Fibroblast of mammary gland (primary cell): ENCODE measurements at regions not wholly inside any gene's neighbourhood (a gene's known extent, or its start where the extent isn't known, plus 50 kb on each side); places are given as distances from the start of the nearest gene placed in this dataset.

Experiments
- DNase-seq: peaks from one replicate; pipeline ENCODE4 v3.0.0-alpha.2; 2010; ENCODE audit warnings: low read depth
- H3K4me3 ChIP-seq: 2 replicates; pipeline ENCODE4 v1.5.1; 2011; ENCODE audit warnings: low read depth, mild to moderate bottlenecking, low read length, moderate library complexity; ENCODE audit not compliant: control insufficient read depth
- TF ChIP-seq, protein P1 (sequence below): conservative IDR thresholded peaks from 2 replicates; pipeline ENCODE4 v1.5.1; 2011; ENCODE audit warnings: low read depth, low read length, inconsistent platforms; ENCODE audit not compliant: control insufficient read depth, insufficient read depth

DNA sequence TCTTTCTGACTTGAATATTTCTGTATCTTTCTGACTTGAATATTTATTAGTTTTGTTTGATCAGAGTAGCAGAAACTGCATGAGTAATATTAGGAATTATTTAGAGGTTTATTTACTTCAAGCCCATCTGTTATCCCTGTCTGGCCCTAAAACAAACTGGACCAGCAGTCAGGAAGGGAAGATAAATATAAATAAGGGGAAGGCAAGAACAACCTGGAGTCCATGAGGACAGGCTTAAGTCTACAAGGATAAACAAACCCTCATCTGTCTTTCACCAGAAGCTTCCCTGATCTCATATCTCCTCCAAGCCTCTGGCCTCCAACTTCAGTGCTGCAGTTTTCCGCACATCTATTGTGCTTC is 524.9 kb downstream of the CENPC start:
- no peak for DNase-seq
- no peak overlapping the region for H3K4me3 ChIP-seq
- TF ChIP-seq, protein P1, sequence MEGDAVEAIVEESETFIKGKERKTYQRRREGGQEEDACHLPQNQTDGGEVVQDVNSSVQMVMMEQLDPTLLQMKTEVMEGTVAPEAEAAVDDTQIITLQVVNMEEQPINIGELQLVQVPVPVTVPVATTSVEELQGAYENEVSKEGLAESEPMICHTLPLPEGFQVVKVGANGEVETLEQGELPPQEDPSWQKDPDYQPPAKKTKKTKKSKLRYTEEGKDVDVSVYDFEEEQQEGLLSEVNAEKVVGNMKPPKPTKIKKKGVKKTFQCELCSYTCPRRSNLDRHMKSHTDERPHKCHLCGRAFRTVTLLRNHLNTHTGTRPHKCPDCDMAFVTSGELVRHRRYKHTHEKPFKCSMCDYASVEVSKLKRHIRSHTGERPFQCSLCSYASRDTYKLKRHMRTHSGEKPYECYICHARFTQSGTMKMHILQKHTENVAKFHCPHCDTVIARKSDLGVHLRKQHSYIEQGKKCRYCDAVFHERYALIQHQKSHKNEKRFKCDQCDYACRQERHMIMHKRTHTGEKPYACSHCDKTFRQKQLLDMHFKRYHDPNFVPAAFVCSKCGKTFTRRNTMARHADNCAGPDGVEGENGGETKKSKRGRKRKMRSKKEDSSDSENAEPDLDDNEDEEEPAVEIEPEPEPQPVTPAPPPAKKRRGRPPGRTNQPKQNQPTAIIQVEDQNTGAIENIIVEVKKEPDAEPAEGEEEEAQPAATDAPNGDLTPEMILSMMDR, result no peak

DNA sequence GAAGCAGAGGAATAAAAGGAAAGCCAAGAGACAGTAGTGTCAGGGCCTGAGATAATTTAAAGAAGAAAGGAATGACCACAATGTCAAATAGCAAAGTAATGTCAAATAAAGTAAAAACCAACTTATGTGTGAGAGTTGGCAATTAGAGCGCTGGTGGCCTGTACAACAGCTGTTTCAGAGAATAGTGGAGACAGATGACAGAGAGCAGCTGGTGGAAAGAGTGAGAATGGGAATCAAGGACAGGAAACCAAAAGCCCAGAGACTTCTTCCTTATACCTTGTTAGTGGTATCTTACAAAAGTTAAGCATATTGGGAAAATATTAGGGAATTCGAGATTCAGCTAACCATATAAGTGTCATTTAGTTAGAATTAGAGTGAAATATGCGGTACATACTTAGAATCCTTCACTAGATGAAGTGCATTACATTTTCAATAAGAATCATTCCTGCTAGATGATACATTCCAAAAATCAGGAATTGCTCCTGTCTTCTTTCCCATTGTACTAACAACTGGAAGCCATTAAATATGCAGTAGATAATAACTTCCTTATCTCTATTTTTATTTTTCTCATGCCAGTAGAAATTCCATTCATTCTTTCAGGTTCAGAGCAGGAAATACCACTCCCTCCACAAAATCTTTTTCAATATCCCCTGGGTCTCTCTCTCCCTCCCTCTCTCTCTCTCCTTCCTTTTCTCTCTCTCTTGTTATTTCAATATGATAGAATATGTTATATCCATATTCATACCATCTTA is 525.4 kb downstream of the CENPC start:
- no peak overlapping the region for H3K4me3 ChIP-seq
- no peak for DNase-seq
- TF ChIP-seq, protein P1, result no peak

DNA sequence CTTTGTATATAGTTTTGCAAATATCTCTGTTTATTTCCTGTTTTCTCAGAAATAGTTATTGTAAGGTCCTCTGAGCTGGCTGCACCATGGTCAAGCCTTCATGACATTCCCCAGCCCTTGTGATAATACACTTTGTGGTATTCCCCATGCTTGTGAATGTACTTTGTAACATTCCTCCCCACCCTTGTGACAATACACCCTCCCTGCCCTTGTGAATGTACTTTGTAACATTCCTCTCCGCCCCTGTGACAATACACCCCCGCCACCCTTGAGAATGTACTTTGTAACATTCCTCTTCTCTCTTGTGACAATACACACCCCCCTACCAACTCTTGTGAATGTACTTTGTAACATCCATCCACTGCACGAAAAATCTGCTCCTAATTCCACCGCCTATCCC is 530.7 kb downstream of the CENPC start:
- DNase-seq, result no peak
- no peak overlapping the region for H3K4me3 ChIP-seq
- TF ChIP-seq, protein P1, result no peak

DNA sequence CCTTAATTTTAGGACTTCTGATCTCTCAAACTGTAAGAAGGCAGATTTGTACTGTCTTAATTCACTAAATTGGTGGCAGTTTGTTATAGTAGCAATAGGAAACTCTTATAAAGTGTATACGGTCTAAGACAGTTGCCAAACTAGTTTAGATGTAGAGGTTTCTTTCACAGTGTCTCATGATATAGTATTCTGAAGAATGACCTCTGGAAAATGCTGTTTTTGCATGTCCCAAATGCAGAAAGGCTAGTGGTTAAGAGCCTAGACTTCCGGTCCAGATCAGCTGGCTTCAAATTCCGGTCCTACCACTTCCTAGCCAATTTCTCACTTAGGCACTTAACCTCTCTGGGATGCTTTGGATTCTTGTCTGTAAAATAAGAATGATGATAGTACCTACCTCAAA is 538.5 kb downstream of the CENPC start:
- TF ChIP-seq, protein P1, result no peak
- no peak overlapping the region for H3K4me3 ChIP-seq
- no peak for DNase-seq

DNA sequence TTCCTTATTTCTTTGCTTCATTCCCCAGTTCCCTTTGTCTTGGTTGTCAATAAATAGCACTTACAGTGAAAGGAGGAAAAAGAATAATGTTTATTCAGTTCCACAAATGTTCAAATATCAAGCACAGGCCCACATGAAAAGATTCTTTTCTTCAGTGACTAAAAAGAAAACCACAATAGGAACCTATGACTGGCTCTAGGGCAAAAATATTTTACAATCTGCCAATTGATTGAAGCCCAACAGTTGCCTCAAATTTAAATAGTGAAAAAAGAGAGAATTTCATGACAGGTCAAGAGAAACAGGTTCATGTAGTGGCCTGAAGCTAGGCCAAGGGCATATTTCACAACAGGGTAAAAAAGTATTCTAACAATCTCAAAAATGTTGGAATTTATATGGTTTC is 553.8 kb downstream of the CENPC start:
- TF ChIP-seq, protein P1, result no peak
- DNase-seq, result no peak
- no peak overlapping the region for H3K4me3 ChIP-seq

DNA sequence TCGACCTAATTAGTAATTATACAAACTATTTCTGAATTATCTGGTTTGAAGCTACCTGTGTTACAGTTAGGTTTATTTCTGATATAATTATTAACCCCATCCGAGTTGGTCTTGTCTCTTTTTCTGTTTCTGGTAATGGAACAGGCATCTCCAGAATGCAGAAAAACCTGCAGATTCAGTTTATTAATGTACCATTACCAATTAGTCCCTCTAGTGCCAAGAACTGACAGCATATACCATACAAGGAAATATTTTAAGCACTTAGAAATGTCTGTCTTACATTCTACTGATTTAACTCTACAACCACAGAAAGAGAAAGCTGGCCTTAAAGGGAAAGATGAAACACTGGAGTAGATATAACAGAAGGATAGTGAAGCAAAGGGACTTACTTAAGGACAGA is 570.6 kb downstream of the CENPC start:
- no peak overlapping the region for H3K4me3 ChIP-seq
- DNase-seq, result no peak
- TF ChIP-seq, protein P1, result no peak

DNA sequence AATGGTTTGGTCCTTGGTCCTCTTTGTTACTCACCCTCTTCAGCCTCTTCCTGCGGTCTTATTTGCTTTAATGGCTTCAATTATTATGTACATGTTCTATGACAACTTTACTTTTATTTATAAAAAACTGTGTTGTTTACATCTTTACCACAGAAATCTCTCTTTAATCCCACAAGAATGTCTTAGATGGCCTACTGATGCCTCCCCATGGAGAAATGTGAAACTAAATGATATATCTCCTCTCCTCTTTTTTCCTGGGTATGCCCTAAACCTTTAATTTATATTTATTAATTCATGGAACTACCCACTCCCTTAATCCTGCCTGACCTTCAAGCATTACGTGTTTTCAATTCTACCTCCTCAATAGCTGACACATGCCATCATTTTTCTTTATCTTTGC is 573.2 kb downstream of the CENPC start:
- DNase-seq, result no peak
- TF ChIP-seq, protein P1, result no peak
- H3K4me3 ChIP-seq, result no peak overlapping the region
